HG03280 (cell line): ENCODE measurements at regions not wholly inside any gene's neighbourhood (a gene's known extent, or its start where the extent isn't known, plus 50 kb on each side); places are given as distances from the start of the nearest gene placed in this dataset.

Experiments used
- ATAC-seq: cut with Tn5 transposase; IDR thresholded peaks from one replicate; pipeline ENCODE4 v1.9.1; 2021; ENCODE audit warnings: mild to moderate bottlenecking, moderate library complexity; ENCODE audit not compliant: unreplicated experiment

DNA sequence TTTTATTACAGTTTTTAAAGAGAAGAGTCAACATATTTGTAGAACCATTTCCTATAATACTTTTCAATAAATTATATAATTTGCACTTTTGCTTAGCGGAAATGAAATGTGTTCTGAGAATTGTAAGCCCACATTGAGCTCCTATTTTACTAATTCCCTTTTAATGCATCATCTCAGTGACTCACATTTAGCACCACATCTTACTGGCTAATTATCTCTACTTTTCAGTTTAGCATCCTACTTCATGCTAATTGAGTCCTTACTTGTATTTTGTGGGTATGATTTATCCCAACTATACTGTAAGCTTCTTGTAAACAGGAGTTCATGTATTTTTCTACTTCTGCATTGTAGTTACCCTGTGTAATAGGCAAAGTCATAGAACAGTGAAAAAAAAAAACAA, 67.5 kb downstream of the TMX1 start:
- ATAC-seq: no peak

DNA sequence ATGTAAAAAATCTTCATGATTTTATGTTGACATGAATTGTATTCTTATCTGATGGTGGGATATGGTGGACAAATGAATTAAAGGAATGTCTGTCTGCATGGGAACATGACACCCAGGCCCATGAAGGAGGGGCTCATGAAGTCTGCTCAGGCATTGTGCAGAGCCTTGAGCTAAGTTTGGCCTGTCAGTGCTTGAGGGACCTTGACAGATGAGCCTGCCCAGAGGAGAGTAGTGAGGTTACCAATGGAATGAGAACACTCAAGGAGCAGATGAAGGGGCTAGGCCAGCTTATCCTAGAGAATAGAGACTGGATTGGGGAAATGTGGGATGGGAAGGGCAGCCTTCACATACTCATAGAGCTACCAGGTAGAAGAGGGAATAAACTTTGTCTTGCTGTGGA, 68.8 kb downstream of the TMX1 start:
- no peak for ATAC-seq

DNA sequence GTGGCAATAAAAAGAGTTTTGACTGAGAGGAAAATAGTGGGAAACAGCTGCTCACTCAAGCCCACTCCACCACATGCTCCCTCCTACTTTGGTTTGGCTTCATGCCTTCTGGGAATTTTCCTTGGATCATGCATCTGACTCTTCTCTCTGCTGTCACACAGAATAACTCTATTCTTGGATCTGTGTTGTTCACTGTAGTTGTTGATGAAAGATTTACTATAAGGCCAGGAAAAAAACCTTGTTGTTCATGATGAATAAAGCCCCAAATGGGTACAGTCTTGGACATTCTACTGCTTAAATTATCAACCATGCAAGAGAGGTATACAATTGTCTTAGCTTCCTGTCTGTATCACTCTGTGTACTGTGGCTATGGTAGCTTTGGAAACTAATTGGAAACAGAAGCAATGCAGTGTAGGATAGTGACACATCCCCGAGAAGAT, 70.5 kb downstream of the TMX1 start:
- ATAC-seq: no peak

DNA sequence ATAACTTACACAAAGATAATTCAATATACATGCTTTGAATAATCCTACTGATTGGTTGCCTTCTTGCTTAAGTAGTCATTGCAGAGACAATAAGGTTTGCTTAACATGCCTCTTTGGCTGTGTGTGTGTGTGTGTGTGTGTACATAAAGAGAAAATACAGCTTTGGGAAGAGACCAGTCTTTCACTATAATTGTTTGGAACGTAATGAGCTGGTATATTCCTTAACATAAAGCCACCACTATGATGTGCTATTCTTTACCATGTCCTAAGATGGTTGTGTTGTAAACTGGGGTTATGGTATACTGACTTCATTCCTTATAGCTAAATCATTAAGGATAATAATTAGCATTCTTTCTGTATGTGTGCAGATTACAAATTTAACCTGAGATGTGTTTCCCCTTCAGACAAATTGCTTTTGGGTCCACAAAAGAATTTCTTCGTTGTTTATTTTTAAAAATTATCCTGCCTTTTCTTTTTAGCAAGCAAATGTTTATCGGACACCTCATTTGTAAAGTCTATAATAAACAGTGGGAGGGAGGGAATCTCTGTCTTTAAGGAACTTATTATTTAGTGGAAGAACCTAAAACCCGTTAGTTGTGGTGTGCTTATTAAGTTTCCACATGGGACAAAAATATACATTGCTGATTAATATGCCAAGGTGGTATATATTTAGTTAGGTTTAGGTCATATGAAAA, 74.4 kb downstream of the TMX1 start:
- ATAC-seq: no peak

DNA sequence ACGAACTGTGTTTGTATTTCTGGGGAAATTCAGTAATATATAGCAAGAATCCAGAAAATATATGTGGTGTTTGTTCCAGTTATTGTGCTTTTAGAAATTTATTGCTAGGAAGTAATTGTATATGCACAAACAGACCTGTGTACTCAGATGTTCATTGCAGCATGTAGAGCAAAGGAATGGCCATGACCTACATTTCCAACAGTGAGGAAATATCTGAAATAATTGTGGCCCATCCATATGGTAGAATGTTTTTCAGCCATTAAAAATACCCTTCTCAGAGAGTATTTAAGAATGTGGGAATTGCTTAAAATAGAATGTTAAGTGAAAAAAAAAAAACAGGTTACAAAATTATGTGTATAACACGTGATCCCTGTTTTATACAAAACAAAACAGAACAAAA, 77.3 kb downstream of the TMX1 start:
- ATAC-seq: no peak

DNA sequence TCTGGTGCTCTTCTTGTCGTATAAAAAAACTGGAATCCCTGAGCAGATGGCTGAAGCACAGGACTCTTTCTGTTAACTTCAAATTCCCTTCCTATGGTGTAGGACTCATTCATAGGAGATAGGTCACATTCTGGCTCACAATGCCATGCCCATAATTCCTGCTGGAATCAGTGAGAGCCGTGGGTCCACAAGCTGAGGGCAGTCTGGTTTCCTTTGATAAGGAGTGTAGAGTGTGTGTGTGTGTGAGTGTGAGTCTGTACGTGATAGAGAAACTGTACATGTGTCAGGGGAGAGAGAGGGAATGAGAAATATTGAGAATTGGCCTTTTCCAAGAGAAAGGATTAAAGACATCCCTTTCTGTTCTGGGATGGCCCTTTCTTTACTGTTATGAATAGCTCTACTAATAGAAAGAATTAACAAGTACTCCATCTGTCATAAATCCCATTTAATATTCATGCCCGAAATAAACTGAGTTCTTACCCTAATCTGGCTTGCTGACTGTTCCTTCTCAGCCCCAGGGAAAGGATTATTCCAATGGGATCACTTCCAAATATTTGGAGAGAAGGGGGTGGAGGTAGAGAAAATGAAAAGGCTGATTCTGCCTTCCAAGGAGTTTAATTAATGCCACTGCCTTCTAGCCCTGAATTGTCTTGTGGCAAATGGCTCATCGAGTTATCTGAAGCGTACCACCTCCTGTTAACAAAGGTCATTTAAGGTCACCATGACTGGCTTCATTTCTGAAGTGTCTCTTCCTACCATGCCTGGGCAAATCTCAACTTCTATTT, 79.0 kb downstream of the TMX1 start:
- ATAC-seq: no peak

DNA sequence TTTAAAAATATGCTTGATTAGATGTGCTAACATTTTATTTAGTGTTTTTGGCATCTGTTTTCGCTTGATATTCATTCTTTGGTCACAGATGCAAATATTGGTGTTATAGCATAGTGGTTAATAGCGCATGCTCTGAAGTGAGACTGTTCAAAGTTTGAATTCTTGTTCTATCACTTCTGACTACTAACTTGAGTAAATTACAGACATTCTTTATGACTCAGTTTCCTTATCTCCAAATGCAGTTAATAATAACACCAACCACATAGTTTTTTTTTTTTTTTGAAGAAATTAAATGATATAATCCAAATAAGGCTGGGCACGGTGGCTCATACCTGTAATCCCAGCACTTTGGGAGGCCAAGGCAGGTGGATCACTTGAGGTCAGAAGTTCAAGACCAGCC, 81.0 kb downstream of the TMX1 start:
- no peak for ATAC-seq

DNA sequence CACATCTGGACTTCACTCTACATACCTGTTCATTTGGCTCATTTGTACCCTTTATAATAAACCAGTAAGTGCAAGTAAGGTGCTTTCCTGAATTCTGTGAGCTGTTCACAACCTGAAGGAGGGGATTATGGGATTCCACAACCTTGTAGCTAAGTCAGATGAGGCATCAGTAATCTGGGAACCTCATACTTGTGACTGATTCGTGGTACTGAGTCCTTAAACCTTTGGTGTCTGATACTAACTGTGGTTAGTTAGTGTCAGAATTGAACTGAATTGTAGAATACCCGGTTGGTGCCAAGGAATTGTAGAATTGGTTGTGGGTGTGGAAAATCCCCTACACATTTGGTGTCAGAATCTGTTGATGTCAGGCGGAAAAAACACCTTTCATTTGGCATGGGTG, 83.4 kb downstream of the TMX1 start:
- ATAC-seq: no peak

DNA sequence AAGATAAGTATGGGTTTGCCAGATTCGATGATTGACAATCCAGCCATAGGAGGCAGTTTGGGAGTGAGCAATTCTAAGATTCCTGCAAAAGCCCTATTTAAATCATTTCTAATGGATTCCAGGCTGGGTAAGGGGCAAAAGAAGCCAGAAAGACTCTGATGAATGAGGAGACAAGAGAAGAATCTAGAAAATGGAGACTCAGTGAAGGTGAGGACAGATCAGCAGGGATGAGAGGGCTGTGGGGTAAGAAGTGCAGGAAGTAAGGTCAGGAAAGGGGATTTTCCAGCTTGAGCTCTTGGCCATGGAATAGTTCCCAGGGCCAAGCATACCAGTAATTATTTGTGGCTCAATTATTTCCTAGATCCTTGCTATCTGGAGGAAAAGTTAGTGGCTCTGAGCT, 87.3 kb downstream of the TMX1 start:
- no peak for ATAC-seq

DNA sequence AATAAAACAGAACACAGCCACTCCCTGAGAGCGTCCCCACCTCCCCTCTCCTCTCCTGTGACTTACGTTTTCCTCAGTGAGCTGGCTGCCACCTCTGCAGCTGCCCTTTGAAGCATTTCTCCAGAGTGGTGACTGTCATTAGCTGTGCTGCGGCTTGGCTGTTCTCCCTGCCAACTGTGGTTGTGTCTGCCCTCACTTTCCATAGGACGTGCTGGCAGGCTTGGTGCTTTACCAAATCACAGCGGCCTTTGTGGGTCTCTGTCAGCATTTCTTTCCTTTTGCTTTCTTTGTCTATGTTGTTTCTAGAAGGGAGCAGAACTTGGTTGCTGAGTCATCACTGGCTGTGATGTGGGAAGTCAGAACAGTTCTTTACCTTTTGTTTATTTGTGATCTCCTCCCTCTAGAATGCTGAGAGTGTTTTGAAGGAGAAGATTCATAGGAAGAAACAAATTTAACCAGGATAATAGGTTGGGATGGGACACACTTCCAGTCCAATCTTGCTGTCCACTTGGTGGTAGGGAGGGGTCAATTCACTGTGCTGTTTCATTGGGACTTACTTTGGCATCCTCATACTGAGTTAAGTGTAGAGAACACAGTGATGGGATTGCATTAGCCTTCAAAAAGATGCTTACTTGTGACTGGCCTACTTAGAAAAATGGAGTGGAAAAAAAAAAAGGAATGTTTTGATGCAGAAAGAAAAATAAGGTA, 88.2 kb downstream of the TMX1 start:
- no peak for ATAC-seq

DNA sequence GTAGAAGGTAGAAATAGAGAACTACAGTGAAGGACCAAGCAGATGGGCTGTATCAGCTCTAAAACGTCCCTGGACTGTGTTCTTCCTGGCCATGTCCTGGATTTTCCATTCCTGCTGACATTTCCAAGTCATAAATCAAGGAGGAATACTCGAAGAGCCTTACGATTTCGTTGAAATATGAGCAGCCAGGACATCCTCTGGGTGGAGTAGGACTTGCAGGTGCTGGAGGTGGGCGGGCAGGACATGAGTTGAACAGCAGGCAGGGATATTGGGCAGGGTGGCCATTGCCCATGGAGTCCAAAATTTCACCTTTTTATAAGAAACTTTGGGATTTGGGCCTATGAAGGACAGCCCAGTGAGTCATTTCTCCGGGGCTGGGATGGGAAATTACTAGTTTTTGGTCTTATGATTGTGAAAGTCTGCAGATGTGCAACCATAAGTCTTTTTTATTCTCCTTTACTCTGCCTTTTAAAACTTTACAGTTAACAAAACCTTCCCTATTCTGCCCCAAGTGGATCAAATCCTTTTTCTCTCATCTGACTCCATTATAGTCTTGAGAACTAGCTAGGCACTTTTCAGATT, 88.8 kb downstream of the TMX1 start:
- no peak for ATAC-seq

DNA sequence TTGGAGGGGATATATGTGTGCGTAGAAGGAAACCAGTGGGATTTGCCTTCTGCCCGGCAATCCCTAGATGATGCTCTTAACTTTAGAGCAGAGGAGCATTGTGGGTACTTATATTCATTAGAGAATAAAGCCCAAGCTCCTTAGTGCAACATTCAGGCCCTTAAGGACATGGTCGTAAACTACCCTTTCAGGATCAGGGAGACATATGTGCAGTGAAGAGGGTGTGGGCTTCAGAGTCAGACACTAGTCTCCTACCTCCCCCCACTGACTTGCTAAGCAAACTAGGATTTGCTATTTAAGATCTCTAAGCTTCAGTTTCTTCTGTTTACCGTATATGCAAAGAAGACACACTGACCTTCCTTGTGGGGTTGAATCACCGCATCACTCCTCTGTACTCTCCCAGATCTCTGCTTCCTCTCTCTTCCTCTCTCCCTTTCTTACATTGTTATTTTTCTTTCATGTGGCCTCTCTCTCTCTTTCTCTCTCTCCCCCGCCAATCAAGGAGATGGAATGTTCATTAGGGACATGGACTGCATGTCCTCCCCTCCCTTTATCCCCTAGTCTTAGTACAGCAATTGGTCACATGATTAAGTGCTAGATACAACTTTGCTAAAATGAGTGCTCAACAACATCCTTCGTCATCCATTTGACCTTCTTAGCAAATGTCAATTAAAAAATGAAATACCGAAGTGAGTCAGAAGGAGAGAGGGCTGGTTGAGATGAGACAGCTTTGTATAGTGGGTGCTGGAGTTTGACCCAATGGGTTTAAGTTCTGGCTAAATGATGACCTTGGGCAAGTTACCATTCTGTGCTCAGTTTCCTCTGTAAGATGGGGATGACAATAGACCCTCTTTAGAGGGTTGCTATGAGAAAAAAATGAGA, 91.7 kb downstream of the TMX1 start:
- ATAC-seq: no peak

DNA sequence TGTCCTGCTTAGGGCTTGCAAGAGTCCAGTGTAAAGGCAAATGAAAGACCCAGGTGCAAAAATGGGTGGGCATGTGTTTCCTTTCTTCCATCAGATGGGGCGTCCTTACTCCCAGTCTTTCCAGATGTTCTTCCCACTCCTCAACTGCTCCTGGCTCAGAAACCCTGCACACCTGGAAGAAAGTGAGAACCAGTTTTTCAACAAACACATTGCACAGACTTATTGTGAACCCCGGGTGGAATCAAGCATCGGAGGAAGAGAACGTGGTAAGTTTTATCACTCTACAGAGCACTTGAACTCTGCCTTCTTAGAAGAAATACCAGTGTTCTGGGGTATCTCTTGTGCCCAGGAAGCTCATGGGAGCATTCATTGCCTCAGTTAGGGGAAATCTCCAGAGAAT, 93.3 kb downstream of the TMX1 start:
- ATAC-seq: no peak

DNA sequence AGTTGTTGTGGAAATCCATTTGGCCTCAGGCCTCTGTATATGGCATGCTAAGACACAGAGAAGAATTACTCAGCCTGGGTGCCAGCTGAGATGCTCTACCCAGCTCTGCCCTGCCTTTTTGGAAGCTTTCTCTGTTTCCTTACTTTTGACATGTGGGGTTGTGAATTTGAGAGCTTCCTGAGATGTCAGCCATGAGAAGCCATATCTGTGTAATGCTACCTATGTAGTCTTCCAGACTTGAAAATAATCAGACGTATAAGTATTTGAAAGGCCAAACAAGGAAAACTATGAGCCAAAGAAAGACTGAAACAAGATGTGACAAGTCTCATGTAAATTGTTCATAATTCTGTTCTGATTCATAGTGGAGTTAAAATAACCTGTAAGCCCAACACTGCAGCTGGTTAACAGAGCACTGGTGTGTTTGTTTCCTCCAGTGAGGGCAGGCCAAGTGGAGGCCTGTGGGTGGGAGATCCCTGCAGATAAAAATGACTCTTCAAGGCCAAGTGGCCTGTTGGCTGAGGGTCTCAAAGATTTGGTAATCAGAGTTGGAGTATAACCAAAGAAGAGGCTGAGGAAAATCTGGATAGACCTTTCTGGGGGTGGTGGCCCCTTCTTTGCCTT, 94.0 kb downstream of the TMX1 start:
- no peak for ATAC-seq

DNA sequence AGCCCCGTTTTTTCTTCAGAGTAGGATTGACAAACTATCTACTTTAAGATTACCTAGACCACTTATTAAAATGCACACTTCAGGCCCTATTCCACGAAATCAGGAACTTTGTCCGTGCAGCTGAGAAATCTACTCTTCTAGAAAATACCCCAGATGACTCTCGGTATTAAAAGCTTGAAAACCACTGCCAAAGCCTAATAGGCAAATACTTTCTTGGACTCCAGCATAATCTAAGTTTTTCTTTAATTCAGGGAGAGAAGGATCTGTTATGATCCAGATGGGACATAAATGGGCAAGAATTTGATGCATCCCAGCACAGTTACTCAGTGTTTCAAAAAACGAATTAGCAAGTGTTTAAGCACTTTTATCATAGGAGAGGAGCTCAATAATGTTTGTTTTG, 94.5 kb downstream of the TMX1 start:
- no peak for ATAC-seq

DNA sequence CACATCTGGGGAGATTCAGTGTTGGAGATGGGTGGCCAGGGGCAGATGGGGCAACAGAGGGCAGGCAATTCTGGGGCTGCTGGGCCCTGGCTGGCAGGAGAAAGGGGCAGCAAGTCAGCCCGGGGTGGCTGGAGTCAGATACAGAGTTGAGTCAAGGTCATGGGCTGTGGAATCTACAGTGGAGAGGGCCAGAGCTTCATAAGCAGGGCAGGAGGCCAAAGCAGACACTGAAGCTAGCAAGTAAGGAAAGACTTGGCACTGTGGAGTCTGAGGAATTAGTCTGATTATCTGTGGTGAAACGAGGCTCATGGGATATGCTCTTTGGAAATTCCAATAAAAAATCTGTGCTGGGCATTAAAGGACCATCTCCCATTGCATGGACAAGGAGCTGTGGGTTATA, 95.5 kb downstream of the TMX1 start:
- no peak for ATAC-seq

DNA sequence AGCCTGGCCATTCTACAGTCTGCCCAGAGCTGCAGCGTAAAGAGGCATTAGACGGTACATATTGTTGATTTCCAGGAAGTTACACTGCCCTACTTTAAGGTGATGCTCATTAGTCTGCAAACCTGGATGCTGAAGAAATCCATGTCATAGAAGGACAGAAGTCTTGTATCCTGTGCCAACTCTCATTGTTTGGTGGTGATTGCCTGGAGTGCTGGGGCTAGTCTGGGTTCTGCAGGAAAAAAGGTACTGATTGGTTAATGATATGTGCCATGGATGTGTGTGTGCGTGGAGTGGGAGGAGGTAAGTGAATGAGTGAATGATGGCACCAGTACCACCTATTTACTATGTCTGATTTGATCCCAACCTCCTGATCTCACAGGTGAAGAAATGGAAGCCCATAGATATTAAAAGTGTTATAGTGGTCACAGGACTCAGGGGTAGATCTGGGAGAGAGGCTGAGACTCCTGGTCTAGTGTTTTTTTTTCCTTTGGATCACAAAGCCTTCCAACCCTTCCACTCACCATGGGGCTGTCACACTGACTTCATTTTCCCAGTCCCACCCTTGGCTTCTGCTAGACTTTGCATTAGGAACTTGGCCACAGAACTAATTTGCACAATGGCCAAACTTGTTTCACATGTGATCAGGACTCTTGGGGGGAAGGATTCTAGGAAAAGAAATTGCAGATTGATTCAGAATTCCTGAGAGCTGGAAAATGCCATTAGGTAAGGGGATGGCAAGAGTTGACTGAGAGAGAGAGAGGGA, 96.1 kb downstream of the TMX1 start:
- no peak for ATAC-seq

DNA sequence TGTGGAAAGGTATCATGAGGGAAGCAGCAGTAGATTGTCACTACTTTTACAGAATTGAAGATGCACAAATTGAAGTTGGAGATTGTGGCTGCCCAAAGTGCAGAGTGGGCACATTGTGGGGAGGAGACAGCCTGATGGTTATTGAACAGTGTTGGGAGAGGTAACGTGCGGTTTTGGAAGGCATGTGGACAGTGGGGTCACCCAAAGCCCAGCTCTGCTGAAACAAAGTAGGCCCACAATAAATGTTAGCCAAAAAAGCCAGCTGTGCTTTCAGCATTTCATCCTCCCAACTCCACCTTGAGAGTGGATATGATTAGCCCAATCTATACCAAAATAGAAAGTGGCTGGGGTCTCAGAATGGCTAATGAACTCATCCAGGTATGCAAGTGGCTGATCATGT, 96.7 kb downstream of the TMX1 start:
- ATAC-seq: no peak

DNA sequence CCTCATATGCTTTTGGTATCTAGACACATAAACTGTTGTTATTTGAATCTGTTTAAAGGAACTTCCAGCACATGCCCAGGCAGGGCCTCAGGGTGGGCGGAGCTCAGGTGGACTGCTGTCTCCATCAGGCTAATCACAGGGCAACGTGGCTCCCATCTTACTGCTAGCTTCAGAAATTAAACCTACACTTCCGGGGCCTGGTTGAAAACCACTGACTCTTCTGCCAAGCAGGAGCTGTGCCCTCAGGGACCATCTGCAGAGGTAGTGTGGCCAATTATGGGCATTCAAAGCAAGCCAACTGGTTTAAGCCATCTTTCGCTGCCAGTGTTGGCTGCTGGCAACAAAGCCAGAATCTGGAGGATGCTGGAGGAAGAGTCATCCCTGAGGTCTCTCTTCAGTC, 97.5 kb downstream of the TMX1 start:
- ATAC-seq: no peak

DNA sequence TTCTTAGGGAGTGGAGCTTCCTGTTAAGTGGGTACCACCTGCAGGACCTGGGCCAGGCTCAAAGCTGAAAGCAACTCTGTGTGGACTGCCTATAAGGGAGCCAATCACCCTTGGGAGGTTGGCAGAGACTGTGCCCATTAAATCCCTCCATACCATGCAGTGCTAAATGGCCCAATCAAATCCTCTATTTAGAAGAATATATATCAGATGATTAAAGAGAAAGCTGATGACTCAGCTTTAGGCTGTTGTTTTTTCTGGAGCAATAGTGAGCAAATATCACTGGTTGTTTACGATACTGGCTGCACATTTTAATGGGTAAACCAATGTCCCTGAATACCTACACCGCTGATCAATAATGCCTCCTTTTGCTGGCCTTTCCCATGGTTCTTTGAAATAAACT, 101.3 kb downstream of the TMX1 start:
- ATAC-seq: no peak
